Sigmoid colon (tissue), 6 donors: ENCODE measurements at regions not wholly inside any gene's neighbourhood (a gene's known extent, or its start where the extent isn't known, plus 50 kb on each side); places are given as distances from the start of the nearest gene placed in this dataset.

Experiments
- DNase-seq: peaks from one replicate; pipeline ENCODE4 v3.0.0-alpha.2; 2019
- H3K27ac ChIP-seq, 4 donors: fragments of 200-600 bp; sonication (generic); one replicate each; pipeline ENCODE4 v1.5.1; 2016 to 2019; ENCODE audit warnings: mild to moderate bottlenecking in 1 of 4
- H3K27me3 ChIP-seq, 3 donors: fragments of 200-600 bp; sonication (generic); one replicate each; pipeline ENCODE4 v1.5.1; 2019; ENCODE audit warnings: mild to moderate bottlenecking in 1 of 3
- H3K36me3 ChIP-seq, 4 donors: fragments of 200-600 bp; sonication (generic); one replicate each; pipeline ENCODE4 v1.5.1; 2016 to 2019
- H3K4me1 ChIP-seq, 4 donors: fragments of 200-600 bp; sonication (generic); one replicate each; pipeline ENCODE4 v1.5.1; 2017 to 2019
- H3K4me3 ChIP-seq, 4 donors: fragments of 200-600 bp; sonication (generic); one replicate each; pipeline ENCODE4 v1.5.1; 2017 to 2019; ENCODE audit warnings: mild to moderate bottlenecking in 2 of 4, moderate library complexity in 1 of 4
- H3K9me3 ChIP-seq, 4 donors: fragments of 200-600 bp in 3 of 4; sonication (generic) in 3 of 4; one replicate each; pipeline versions ENCODE4 v1.5.1 to v1.6.1; 2013 to 2019
- EP300 ChIP-seq, 4 donors: sonication (generic); formaldehyde crosslinking; IDR thresholded peaks; one replicate each; pipeline ENCODE4 v1.6.1; 2017; ENCODE audit warnings: antibody characterized with exemption in 4 of 4
- POLR2A ChIP-seq, 2 donors: fragments of 450-650 bp; IDR thresholded peaks; one replicate each; pipeline ENCODE4 v1.6.1; 2016; ENCODE audit warnings: antibody characterized with exemption in 2 of 2, mild to moderate bottlenecking in 2 of 2, moderate library complexity in 2 of 2
- POLR2AphosphoS5 ChIP-seq, 4 donors: sonication (generic); formaldehyde crosslinking; IDR thresholded peaks; one replicate each; pipeline ENCODE4 v1.6.1; 2017; ENCODE audit warnings: antibody characterized with exemption in 4 of 4
- WGBS, 2 donors: extraction: QIAGEN DNeasy Blood & Tissue Kit; methylation state at CpG; one replicate each; pipeline ENCODE4 v1.1.7; 2013; 5-methylcytosine and 5-hydroxymethylcytosine counted together
- intact Hi-C: fragments of 100-400 bp; cut with DNase I; formaldehyde crosslinking; loops from one replicate; pipeline ENCODE4 v1.15.1; 2023
- TF ChIP-seq, protein P1 (sequence below), 4 experiments: fragments of 450-650 bp in 3 of 4; fragments of 200-600 bp in 1 of 4; IDR thresholded peaks; one replicate each; pipeline ENCODE4 v1.5.1; 2016 to 2019; ENCODE audit warnings: antibody characterized with exemption in 4 of 4, mild to moderate bottlenecking in 3 of 4, moderate library complexity in 2 of 4
- donor health status: healthy with polysubstance abuse.
- donor health status: healthy.

DNA sequence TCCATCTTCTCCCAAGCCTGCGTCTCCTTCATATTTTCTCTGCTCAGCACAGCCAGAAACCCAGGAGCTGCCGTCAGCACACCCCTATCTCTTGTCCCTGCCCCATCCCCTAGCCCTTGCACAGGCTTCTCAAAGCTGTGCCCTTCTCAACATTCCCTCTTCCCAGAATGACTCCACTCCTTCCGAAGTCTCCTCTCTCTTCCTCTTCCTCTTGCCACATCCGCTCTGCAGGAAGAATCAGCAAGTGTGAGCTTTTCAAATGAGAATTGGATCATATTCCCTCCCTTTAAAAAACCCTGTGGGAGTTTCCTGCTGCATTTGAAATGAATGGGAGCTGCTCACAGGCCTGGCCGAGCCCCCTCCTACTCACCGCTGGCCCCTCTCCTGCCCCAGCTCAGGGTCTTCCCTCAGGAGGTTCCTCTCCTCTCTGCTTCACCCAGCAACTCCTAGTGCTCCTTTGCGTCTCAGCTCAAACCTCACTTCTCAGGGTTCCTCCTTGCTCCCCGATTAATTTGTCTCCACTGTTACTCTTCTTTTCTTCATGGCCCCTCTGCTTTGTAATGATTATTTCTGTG lies 528.5 kb upstream of the CCDC196 start:
- intact Hi-C loops = loop anchor here (2.0 kb wide), 1 partner anchor 795 kb away; no protein-coding TSS in a partner anchor
- 91 to 94% methylated on average over 8 of the region's 8 CpGs for WGBS, 2 donors
- no peak overlapping the region for H3K27ac ChIP-seq
- DNase-seq = no peak
- H3K4me1 ChIP-seq = no peaks in the 10 kb centered on the region
- TF ChIP-seq EP300 (IDR thresholded peaks at IDR 0.05) = no peak
- TF ChIP-seq POLR2AphosphoS5 (IDR thresholded peaks at IDR 0.05) = no peak
- TF ChIP-seq POLR2A (IDR thresholded peaks at IDR 0.05) = no peak
- TF ChIP-seq, protein P1, sequence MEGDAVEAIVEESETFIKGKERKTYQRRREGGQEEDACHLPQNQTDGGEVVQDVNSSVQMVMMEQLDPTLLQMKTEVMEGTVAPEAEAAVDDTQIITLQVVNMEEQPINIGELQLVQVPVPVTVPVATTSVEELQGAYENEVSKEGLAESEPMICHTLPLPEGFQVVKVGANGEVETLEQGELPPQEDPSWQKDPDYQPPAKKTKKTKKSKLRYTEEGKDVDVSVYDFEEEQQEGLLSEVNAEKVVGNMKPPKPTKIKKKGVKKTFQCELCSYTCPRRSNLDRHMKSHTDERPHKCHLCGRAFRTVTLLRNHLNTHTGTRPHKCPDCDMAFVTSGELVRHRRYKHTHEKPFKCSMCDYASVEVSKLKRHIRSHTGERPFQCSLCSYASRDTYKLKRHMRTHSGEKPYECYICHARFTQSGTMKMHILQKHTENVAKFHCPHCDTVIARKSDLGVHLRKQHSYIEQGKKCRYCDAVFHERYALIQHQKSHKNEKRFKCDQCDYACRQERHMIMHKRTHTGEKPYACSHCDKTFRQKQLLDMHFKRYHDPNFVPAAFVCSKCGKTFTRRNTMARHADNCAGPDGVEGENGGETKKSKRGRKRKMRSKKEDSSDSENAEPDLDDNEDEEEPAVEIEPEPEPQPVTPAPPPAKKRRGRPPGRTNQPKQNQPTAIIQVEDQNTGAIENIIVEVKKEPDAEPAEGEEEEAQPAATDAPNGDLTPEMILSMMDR (IDR thresholded peaks at IDR 0.05) = no peak
- H3K9me3 ChIP-seq = no peaks in the 10 kb centered on the region
- no peaks in the 10 kb centered on the region for H3K36me3 ChIP-seq
- peaks cover 0 to 7% (median 0%) of the 10 kb centered on the region in 3 donors for H3K27me3 ChIP-seq
- no peak overlapping the region for H3K4me3 ChIP-seq

DNA sequence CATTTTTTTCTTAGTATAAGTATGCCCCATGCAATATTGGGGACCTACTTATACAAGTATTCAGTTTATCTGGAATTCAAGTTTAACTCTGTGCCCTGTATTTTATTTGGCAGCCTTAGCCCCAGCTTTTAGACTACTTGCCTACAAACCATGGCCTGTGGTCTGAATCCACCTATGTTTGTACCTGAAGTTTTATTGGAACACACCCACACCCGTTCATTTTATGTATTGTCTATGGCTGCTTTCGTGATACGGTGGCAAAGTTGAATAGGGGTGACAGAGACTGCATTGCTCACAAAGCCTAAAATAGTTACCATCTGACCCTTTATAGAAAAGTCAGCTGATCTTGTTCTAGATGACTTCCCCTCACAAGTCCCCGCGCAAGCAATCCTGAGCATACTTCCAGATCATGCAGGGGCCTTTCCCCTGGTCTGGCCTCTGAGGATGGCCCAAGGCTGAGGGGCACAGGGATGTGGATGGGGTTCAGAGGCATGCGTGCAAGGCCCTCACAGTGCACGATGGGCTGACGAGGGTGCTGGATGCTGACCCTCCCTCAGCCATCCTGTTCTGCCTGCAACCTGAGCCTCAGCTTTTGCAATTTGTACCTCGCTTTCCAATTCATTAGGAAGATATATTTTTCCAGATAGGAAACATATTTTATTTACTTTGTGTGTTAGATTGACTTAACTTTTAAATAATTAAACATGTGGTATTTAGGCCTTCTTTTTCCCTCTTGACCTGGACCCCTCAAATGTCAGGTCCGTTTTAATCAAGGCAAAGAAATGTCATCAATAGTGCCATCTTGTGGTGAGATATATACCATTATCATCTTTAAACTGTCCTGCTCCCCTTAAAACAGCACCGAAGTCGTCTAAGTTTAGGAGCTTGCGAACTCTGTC lies 527.3 kb upstream of the CCDC196 start:
- WGBS, 2 donors = 26 to 55% methylated on average over 13 of the region's 13 CpGs
- intact Hi-C loops = loop anchor here (2.0 kb wide), 1 partner anchor 796 kb away; no protein-coding TSS in a partner anchor
- Histone ChIP-seq H3K27ac (no peak overlapping the region), H3K4me1 (no peaks in the 10 kb centered on the region), H3K27me3 (peaks cover 0 to 7% (median 0%) of the 10 kb centered on the region in 3 donors), H3K36me3 (no peaks in the 10 kb centered on the region), H3K9me3 (no peaks in the 10 kb centered on the region), H3K4me3 (no peak overlapping the region)
- TF ChIP-seq, protein P1 (IDR thresholded peaks at IDR 0.05) = peak in 2 of 4 experiments; percentile 30 to 44
- no peak for TF ChIP-seq POLR2AphosphoS5 (IDR thresholded peaks at IDR 0.05)
- DNase-seq = no peak

DNA sequence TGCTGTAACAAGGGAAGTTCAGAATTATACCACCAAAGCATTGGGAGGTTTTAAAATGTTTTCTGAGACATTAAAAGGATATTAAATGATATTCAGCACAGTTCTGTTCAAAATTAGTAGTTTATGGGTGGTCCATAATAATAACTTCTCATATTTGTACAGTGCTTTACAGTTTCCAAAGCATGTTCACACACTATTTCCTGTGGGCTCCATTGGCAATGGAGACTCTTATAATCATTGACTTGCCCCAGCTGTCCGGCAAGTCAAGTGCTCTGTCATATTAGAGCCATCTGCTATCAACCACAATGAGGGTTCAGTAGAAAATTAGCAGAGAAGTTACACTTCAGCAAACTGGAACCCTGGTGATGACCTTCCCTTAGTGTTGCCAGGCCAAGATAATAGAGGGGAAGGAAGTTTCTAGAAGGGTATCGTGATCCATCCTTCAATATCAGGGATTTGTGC lies 526.6 kb upstream of the CCDC196 start:
- intact Hi-C loops = loop anchor here (2.0 to 5.0 kb wide), 2 partner anchors 547 to 797 kb away; partner anchors contain the start of gene FUT8
- H3K36me3 ChIP-seq = no peaks in the 10 kb centered on the region
- peaks cover 0 to 7% (median 0%) of the 10 kb centered on the region in 3 donors for H3K27me3 ChIP-seq
- H3K27ac ChIP-seq = no peak overlapping the region
- H3K4me3 ChIP-seq = no peak overlapping the region
- no peaks in the 10 kb centered on the region for H3K4me1 ChIP-seq
- H3K9me3 ChIP-seq = no peaks in the 10 kb centered on the region
- 58 to 77% methylated on average over 2 of the region's 2 CpGs for WGBS, 2 donors
- TF ChIP-seq POLR2A (IDR thresholded peaks at IDR 0.05) = no peak
- TF ChIP-seq EP300 (IDR thresholded peaks at IDR 0.05) = no peak
- no peak for TF ChIP-seq POLR2AphosphoS5 (IDR thresholded peaks at IDR 0.05)
- TF ChIP-seq, protein P1 (IDR thresholded peaks at IDR 0.05) = no peak
- no peak for DNase-seq

DNA sequence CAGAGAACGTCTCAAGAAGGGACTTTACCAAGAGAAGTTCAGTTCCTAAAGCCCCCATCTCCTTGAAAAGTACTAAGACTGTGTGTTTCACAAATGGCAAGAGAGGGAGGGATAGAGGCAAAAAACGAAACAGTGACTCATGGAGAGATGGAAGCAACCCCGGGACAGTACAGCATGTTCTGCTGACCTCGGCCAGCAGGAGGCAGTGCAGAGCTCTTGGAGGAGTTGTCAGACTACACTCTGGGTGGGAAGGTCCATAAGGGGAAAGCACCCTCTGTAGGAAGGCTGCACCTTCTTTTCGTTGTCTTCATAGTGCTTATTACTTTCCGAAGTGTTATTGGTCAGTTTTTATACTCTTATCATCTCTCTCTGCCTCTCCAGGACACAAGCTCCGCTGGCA lies 525.2 kb upstream of the CCDC196 start:
- H3K4me3 ChIP-seq = no peak overlapping the region
- no peak for TF ChIP-seq POLR2AphosphoS5 (IDR thresholded peaks at IDR 0.05)
- TF ChIP-seq EP300 (IDR thresholded peaks at IDR 0.05) = no peak
- TF ChIP-seq POLR2A (IDR thresholded peaks at IDR 0.05) = no peak
- TF ChIP-seq, protein P1 (IDR thresholded peaks at IDR 0.05) = peak in 1 of 4 experiments; percentile 11
- WGBS, 2 donors = 36 to 43% methylated on average over 7 of the region's 7 CpGs
- peaks cover 0 to 7% (median 0%) of the 10 kb centered on the region in 3 donors for H3K27me3 ChIP-seq
- no peak for DNase-seq
- intact Hi-C loops = loop anchor here (5.0 kb wide), 1 partner anchor 549 kb away; the partner anchor contains the start of gene FUT8
- H3K9me3 ChIP-seq = no peaks in the 10 kb centered on the region
- H3K36me3 ChIP-seq = no peaks in the 10 kb centered on the region
- H3K4me1 ChIP-seq = no peaks in the 10 kb centered on the region
- no peak overlapping the region for H3K27ac ChIP-seq
